DND-41 (cell line): ENCODE measurements at regions not wholly inside any gene's neighbourhood (a gene's known extent, or its start where the extent isn't known, plus 50 kb on each side); places are given as distances from the start of the nearest gene placed in this dataset.

Source experiments
- ATAC-seq: fragments of 200-7000 bp; cut with Tn5 transposase; 3 replicates; pipeline ENCODE4 v1.9.1; 2021; ENCODE audit warnings: low read depth; ENCODE audit not compliant: insufficient read depth
- DNase-seq: peaks from one replicate; pipeline ENCODE4 v3.0.0-alpha.2; 2020
- H2AFZ ChIP-seq: 2 replicates; pipeline ENCODE4 v1.6.0; 2012; ENCODE audit warnings: low read depth, low read length
- H3K27ac ChIP-seq: 2 replicates; pipeline ENCODE4 v1.5.1; 2012; ENCODE audit warnings: low read length, inconsistent platforms
- H3K27me3 ChIP-seq: fragments of 200-600 bp; sonication (generic); 2 replicates; pipeline ENCODE4 v1.6.0; 2012; ENCODE audit warnings: low read length, mild to moderate bottlenecking, inconsistent platforms; ENCODE audit not compliant: insufficient read depth, poor library complexity
- H3K36me3 ChIP-seq: 2 replicates; pipeline ENCODE4 v1.5.1; 2012; ENCODE audit warnings: low read length, inconsistent platforms; ENCODE audit not compliant: insufficient read depth
- H3K4me1 ChIP-seq: 2 replicates; pipeline ENCODE4 v1.5.1; 2012; ENCODE audit warnings: mild to moderate bottlenecking, low read length; ENCODE audit not compliant: insufficient read depth
- H3K4me2 ChIP-seq: 2 replicates; pipeline ENCODE4 v1.6.0; 2012; ENCODE audit warnings: mild to moderate bottlenecking, moderate library complexity, low read length, inconsistent platforms; ENCODE audit not compliant: insufficient read depth
- H3K4me3 ChIP-seq, 2 experiments: fragments of 200-600 bp in 1 of 2; shearing (Covaris generic) in 1 of 2; 2 replicates each; pipeline ENCODE4 v1.5.1; 2012 to 2016; ENCODE audit warnings: inconsistent platforms in 2 of 2, low read length in 2 of 2, mild to moderate bottlenecking in 2 of 2, low read depth in 1 of 2, moderate library complexity in 1 of 2
- H3K79me2 ChIP-seq: 2 replicates; pipeline ENCODE4 v1.6.0; 2012; ENCODE audit warnings: low read length, inconsistent platforms; ENCODE audit not compliant: insufficient read depth
- H3K9ac ChIP-seq: 2 replicates; pipeline ENCODE4 v1.6.0; 2012; ENCODE audit warnings: low read depth, mild to moderate bottlenecking, inconsistent platforms, low read length, moderate library complexity
- H3K9me3 ChIP-seq: 2 replicates; pipeline ENCODE4 v1.5.1; 2012; ENCODE audit warnings: low read length, moderate library complexity, mild to moderate bottlenecking, inconsistent platforms; ENCODE audit not compliant: insufficient read depth, severe bottlenecking
- H4K20me1 ChIP-seq: 2 replicates; pipeline ENCODE4 v1.6.0; 2012; ENCODE audit warnings: low read length; ENCODE audit not compliant: insufficient read depth
- CTCF ChIP-seq: IDR thresholded peaks from 2 replicates; pipeline ENCODE4 v1.5.1; 2012; ENCODE audit warnings: borderline replicate concordance, low read length, moderate library complexity, mild to moderate bottlenecking; ENCODE audit not compliant: poor library complexity, severe bottlenecking; ENCODE audit errors: extremely low read depth
- EZH2 ChIP-seq: IDR thresholded peaks from 3 replicates; pipeline ENCODE4 v1.6.1; 2012; ENCODE audit warnings: borderline replicate concordance, low read depth, mild to moderate bottlenecking, moderate library complexity, low read length, inconsistent platforms; ENCODE audit not compliant: severe bottlenecking

- H3K36me3 ChIP-seq: no peaks in the 10 kb centered on the region
- no peak overlapping the region for H3K4me3 ChIP-seq
- H3K27me3 ChIP-seq: no peaks in the 10 kb centered on the region
- no peak overlapping the region for H3K4me2 ChIP-seq
- H3K79me2 ChIP-seq: no peaks in the 10 kb centered on the region
- no peak overlapping the region for H2AFZ ChIP-seq
- no peak overlapping the region for H3K27ac ChIP-seq
- H3K9me3 ChIP-seq: no peaks in the 10 kb centered on the region
- H3K4me1 ChIP-seq: no peaks in the 10 kb centered on the region
- H4K20me1 ChIP-seq: no peaks in the 10 kb centered on the region
- H3K9ac ChIP-seq: no peak overlapping the region
- ATAC-seq (no peak), DNase-seq (no peak)
- TF ChIP-seq CTCF (no peak), EZH2 (no peak)
Measured at GRCh38 chr1:29767769-29768425, 531.6 kb downstream of the PTPRU start.

- no peak for DNase-seq
- H2AFZ ChIP-seq: no peak overlapping the region
- TF ChIP-seq CTCF (no peak), EZH2 (no peak)
- H3K9ac ChIP-seq: no peak overlapping the region
- no peaks in the 10 kb centered on the region for H3K4me1 ChIP-seq
- no peaks in the 10 kb centered on the region for H4K20me1 ChIP-seq
- no peaks in the 10 kb centered on the region for H3K36me3 ChIP-seq
- no peaks in the 10 kb centered on the region for H3K79me2 ChIP-seq
- no peaks in the 10 kb centered on the region for H3K27me3 ChIP-seq
- no peak overlapping the region for H3K4me2 ChIP-seq
- H3K4me3 ChIP-seq: no peak overlapping the region
- no peak overlapping the region for H3K27ac ChIP-seq
- ATAC-seq: no peak
- H3K9me3 ChIP-seq: no peaks in the 10 kb centered on the region
Measured at GRCh38 chr1:29767088-29767685, 530.9 kb downstream of the PTPRU start.

- TF ChIP-seq CTCF: no peak
- TF ChIP-seq EZH2: no peak
- no peak overlapping the region for H3K4me2 ChIP-seq
- H4K20me1 ChIP-seq: 0 out of 2 replicates have a peak, but pooled peaks cover 3% of the 10 kb centered on the region
- ATAC-seq: no peak
- peaks cover 6% of the 10 kb centered on the region for H3K27me3 ChIP-seq
- no peaks in the 10 kb centered on the region for H3K79me2 ChIP-seq
- H3K9ac ChIP-seq: no peak overlapping the region
- no peak overlapping the region for H3K27ac ChIP-seq
- no peaks in the 10 kb centered on the region for H3K9me3 ChIP-seq
- no peak overlapping the region for H3K4me3 ChIP-seq
- DNase-seq: no peak
- H2AFZ ChIP-seq: no peak overlapping the region
- H3K36me3 ChIP-seq: no peaks in the 10 kb centered on the region
- no peaks in the 10 kb centered on the region for H3K4me1 ChIP-seq
Measured at GRCh38 chr1:29762635-29763034, 526.3 kb downstream of the PTPRU start.
